NT2/D1 (cell line): ENCODE measurements at regions not wholly inside any gene's neighbourhood (a gene's known extent, or its start where the extent isn't known, plus 50 kb on each side); places are given as distances from the start of the nearest gene placed in this dataset.

Source experiments
- SUZ12 ChIP-seq: IDR thresholded peaks from 2 replicates; pipeline ENCODE4 v1.6.1; 2011; ENCODE audit not compliant: insufficient read length, insufficient read depth; ENCODE audit errors: extremely low read depth
- ZNF274 ChIP-seq: IDR thresholded peaks from 2 replicates; pipeline ENCODE4 v1.6.1; 2011; ENCODE audit warnings: mild to moderate bottlenecking, low read depth, low read length

- TF ChIP-seq ZNF274 (no peak), SUZ12 (no peak)
Observed at GRCh38 chr6:1039191-1039590, 272.7 kb upstream of the FOXQ1 start.
